GM12875 (cell line): ENCODE measurements at regions not wholly inside any gene's neighbourhood (a gene's known extent, or its start where the extent isn't known, plus 50 kb on each side); places are given as distances from the start of the nearest gene placed in this dataset.
"Not testable (repeated sequence)": the region's sequence is repeated elsewhere in the genome, so short reads cannot be mapped to it uniquely, and the experiment has no call there.

Source experiments
- H3K4me3 ChIP-seq: one replicate; pipeline ENCODE4 v1.5.1; 2011; ENCODE audit warnings: low read depth, low read length, control low read depth
- CTCF ChIP-seq: IDR thresholded peaks from 2 replicates; pipeline ENCODE4 v1.5.1; 2011; ENCODE audit warnings: low read depth, mild to moderate bottlenecking, control low read depth, inconsistent platforms, low read length, moderate library complexity, borderline replicate concordance; ENCODE audit not compliant: insufficient read depth

- TF ChIP-seq CTCF = no peak
- no peak overlapping the region for H3K4me3 ChIP-seq
Measured at GRCh38 chr1:118556936-118557335, 371.9 kb upstream of the SPAG17 start.

GRCh38 chr1:118555638-118556037 is 370.6 kb upstream of the SPAG17 start:
- TF ChIP-seq CTCF = no peak
- no peak overlapping the region for H3K4me3 ChIP-seq

GRCh38 chr1:118535901-118536300 is 350.9 kb upstream of the SPAG17 start:
- TF ChIP-seq CTCF = no peak
- no peak overlapping the region for H3K4me3 ChIP-seq

- not testable (repeated sequence) for H3K4me3 ChIP-seq
Measured at GRCh38 chr1:118511922-118512321, 326.9 kb upstream of the SPAG17 start.

GRCh38 chr1:118504867-118505266 is 319.8 kb upstream of the SPAG17 start:
- H3K4me3 ChIP-seq = no peak overlapping the region
- TF ChIP-seq CTCF = no peak

- H3K4me3 ChIP-seq = no peak overlapping the region
- TF ChIP-seq CTCF = no peak
Measured at GRCh38 chr1:118504221-118504644, 319.2 kb upstream of the SPAG17 start.

- no peak overlapping the region for H3K4me3 ChIP-seq
- TF ChIP-seq CTCF = no peak
Measured at GRCh38 chr1:118503752-118504151, 318.7 kb upstream of the SPAG17 start.

GRCh38 chr1:118494998-118495397 is 310.0 kb upstream of the SPAG17 start:
- no peak for TF ChIP-seq CTCF
- no peak overlapping the region for H3K4me3 ChIP-seq
